NCI-H774 (cell line): ENCODE measurements at regions not wholly inside any gene's neighbourhood (a gene's known extent, or its start where the extent isn't known, plus 50 kb on each side); places are given as distances from the start of the nearest gene placed in this dataset.

ENCODE experiments used
- DNase-seq: peaks from one replicate; lab custom pipeline; 2025; lab: John Stamatoyannopoulos, UW

GRCh38 chr20:24334830-24335229 is 134.6 kb upstream of the SYNDIG1 start:
- no peak for DNase-seq

- no peak for DNase-seq
These were observed 136.5 kb upstream of the SYNDIG1 start for GRCh38 chr20:24332956-24333355.

GRCh38 chr20:24331939-24332338 is 137.5 kb upstream of the SYNDIG1 start:
- no peak for DNase-seq

GRCh38 chr20:24328901-24329300 is 140.5 kb upstream of the SYNDIG1 start:
- DNase-seq, result no peak

GRCh38 chr20:24321973-24322372 is 147.5 kb upstream of the SYNDIG1 start:
- DNase-seq, result no peak

- DNase-seq, result no peak
These were observed 150.7 kb upstream of the SYNDIG1 start for GRCh38 chr20:24318569-24319352.

- no peak for DNase-seq
These were observed 152.2 kb upstream of the SYNDIG1 start for GRCh38 chr20:24317224-24317623.

- DNase-seq, result no peak
These were observed 152.7 kb upstream of the SYNDIG1 start for GRCh38 chr20:24316731-24317130.

- no peak for DNase-seq
These were observed 155.4 kb upstream of the SYNDIG1 start for GRCh38 chr20:24314053-24314452.

GRCh38 chr20:24309596-24309995 is 159.8 kb upstream of the SYNDIG1 start:
- DNase-seq, result no peak

GRCh38 chr20:24305371-24305770 is 164.1 kb upstream of the SYNDIG1 start:
- no peak for DNase-seq

- DNase-seq, result no peak
These were observed 165.1 kb upstream of the SYNDIG1 start for GRCh38 chr20:24304291-24304690.

GRCh38 chr20:24303393-24304170 is 165.8 kb upstream of the SYNDIG1 start:
- no peak for DNase-seq

- no peak for DNase-seq
These were observed 171.4 kb upstream of the SYNDIG1 start for GRCh38 chr20:24297993-24298392.

- no peak for DNase-seq
These were observed 172.8 kb upstream of the SYNDIG1 start for GRCh38 chr20:24296477-24297261.

GRCh38 chr20:24291014-24291413 is 178.4 kb upstream of the SYNDIG1 start:
- no peak for DNase-seq

GRCh38 chr20:24289737-24290481 is 179.5 kb upstream of the SYNDIG1 start:
- no peak for DNase-seq

- no peak for DNase-seq
These were observed 186.2 kb upstream of the SYNDIG1 start for GRCh38 chr20:24283186-24283585.

GRCh38 chr20:24277196-24277595 is 192.2 kb upstream of the SYNDIG1 start:
- DNase-seq, result no peak

- DNase-seq, result no peak
These were observed 193.3 kb upstream of the SYNDIG1 start for GRCh38 chr20:24275946-24276705.

GRCh38 chr20:24273251-24273650 is 196.2 kb upstream of the SYNDIG1 start:
- no peak for DNase-seq
